Aorta (tissue), 5 donors: ENCODE measurements at regions not wholly inside any gene's neighbourhood (a gene's known extent, or its start where the extent isn't known, plus 50 kb on each side); places are given as distances from the start of the nearest gene placed in this dataset.
A peak's percentile ranks its signal among the peaks of the same experiment; 100 is the strongest.

Experiments used
- ATAC-seq: fragments of 200-7000 bp; cut with Tn5 transposase; one replicate; pipeline ENCODE4 v1.9.1; 2022; ENCODE audit warnings: moderate library complexity; ENCODE audit not compliant: low FRiP score
- DNase-seq, 2 donors: peaks; one replicate each; pipeline ENCODE4 v3.0.0-alpha.2; 2020
- H3K27ac ChIP-seq, 2 donors: one replicate each; pipeline ENCODE4 v1.5.1; 2013; ENCODE audit warnings: low read length in 2 of 2, mild to moderate bottlenecking in 2 of 2, moderate library complexity in 2 of 2, control low read depth in 1 of 2, inconsistent platforms in 1 of 2, low read depth in 1 of 2
- H3K27me3 ChIP-seq, 2 donors: one replicate each; pipeline ENCODE4 v1.6.1; 2013; ENCODE audit warnings: control low read depth in 1 of 2, low read length in 1 of 2, mild to moderate bottlenecking in 1 of 2, moderate library complexity in 1 of 2; ENCODE audit not compliant: insufficient read depth in 2 of 2, control insufficient read depth in 1 of 2
- H3K36me3 ChIP-seq, 2 donors: one replicate each; pipeline ENCODE4 v1.6.1; 2013; ENCODE audit warnings: control low read depth in 1 of 2, low read length in 1 of 2, mild to moderate bottlenecking in 1 of 2; ENCODE audit not compliant: insufficient read depth in 2 of 2, control insufficient read depth in 1 of 2
- H3K4me1 ChIP-seq, 2 donors: one replicate each; pipeline ENCODE4 v1.6.1; 2013; ENCODE audit warnings: low read length in 2 of 2, control low read depth in 1 of 2, mild to moderate bottlenecking in 1 of 2, moderate library complexity in 1 of 2; ENCODE audit not compliant: insufficient read depth in 2 of 2, control insufficient read depth in 1 of 2
- H3K4me3 ChIP-seq, 2 donors: one replicate each; pipeline ENCODE4 v1.5.1; 2013; ENCODE audit warnings: low read length in 2 of 2, control low read depth in 1 of 2, mild to moderate bottlenecking in 1 of 2
- H3K9me3 ChIP-seq: one replicate; pipeline ENCODE4 v1.6.1; 2013; ENCODE audit warnings: mild to moderate bottlenecking, low read length; ENCODE audit not compliant: control insufficient read depth
- WGBS, 2 donors: extraction: QIAGEN DNeasy Blood & Tissue Kit; methylation state at CpG; one replicate each; pipeline ENCODE4 v1.1.7; 2013; 5-methylcytosine and 5-hydroxymethylcytosine counted together
- intact Hi-C, 2 donors: fragments of 100-400 bp; cut with DNase I; formaldehyde crosslinking; loops; one replicate each; pipeline versions ENCODE4 v1.14.2 to v1.15.0; 2022
- donor health status: healthy with polysubstance abuse.
- donor health status: Bipolar disorder and iron deficiency.
- donor health status: DM: no; HTN: no; CAD: no.
- donor health status: DM: no; HTN: no; CAD: no.
- donor health status: DM: yes; HTN: yes; CAD: no.

- Histone ChIP-seq H3K9me3 (no peaks in the 10 kb centered on the region), H3K27ac (no peak overlapping the region), H3K27me3 (no peaks in the 10 kb centered on the region), H3K4me3 (no peak overlapping the region), H3K4me1 (no peaks in the 10 kb centered on the region), H3K36me3 (no peaks in the 10 kb centered on the region)
- DNase-seq (peak in 1 of 2 donors; percentile 67), ATAC-seq (peak; percentile 24)
- WGBS, 2 donors, result 37 to 46% methylated on average over 10 of the region's 10 CpGs
- intact Hi-C loops, result no loop called here
Measured at GRCh38 chr12:30874455-30875321, 51.9 kb upstream of the TSPAN11 start.

- no peak for ATAC-seq
- WGBS, 2 donors, result 87 to 90% methylated on average over 7 of the region's 7 CpGs
- no peaks in the 10 kb centered on the region for H3K4me1 ChIP-seq
- no peak overlapping the region for H3K27ac ChIP-seq
- no peaks in the 10 kb centered on the region for H3K27me3 ChIP-seq
- H3K9me3 ChIP-seq, result peaks cover 1% of the 10 kb centered on the region
- intact Hi-C loops, result no loop called here
- DNase-seq, result no peak
- H3K4me3 ChIP-seq, result no peak overlapping the region
- no peaks in the 10 kb centered on the region for H3K36me3 ChIP-seq
Measured at GRCh38 chr12:30870491-30871265, 55.9 kb upstream of the TSPAN11 start.

GRCh38 chr12:30867415-30867814 lies 59.1 kb upstream of the TSPAN11 start:
- no peak overlapping the region for H3K27ac ChIP-seq
- H3K36me3 ChIP-seq, result no peaks in the 10 kb centered on the region
- intact Hi-C loops, result no loop called here
- H3K27me3 ChIP-seq, result no peaks in the 10 kb centered on the region
- H3K4me1 ChIP-seq, result no peaks in the 10 kb centered on the region
- peaks cover 1% of the 10 kb centered on the region for H3K9me3 ChIP-seq
- no peak overlapping the region for H3K4me3 ChIP-seq
- ATAC-seq (no peak), DNase-seq (no peak)

GRCh38 chr12:30866256-30866655 lies 60.3 kb upstream of the TSPAN11 start:
- WGBS, 2 donors, result 75 to 91% methylated on average over 1 of the region's 1 CpG
- no peaks in the 10 kb centered on the region for H3K27me3 ChIP-seq
- intact Hi-C loops, result no loop called here

GRCh38 chr12:30863839-30864238 lies 62.7 kb upstream of the TSPAN11 start:
- WGBS, 2 donors, result 68 to 80% methylated on average over 2 of the region's 2 CpGs
- Histone ChIP-seq H3K4me3 (no peak overlapping the region), H3K9me3 (no peaks in the 10 kb centered on the region), H3K4me1 (no peaks in the 10 kb centered on the region), H3K36me3 (no peaks in the 10 kb centered on the region), H3K27ac (no peak overlapping the region), H3K27me3 (no peaks in the 10 kb centered on the region)
- no peak for ATAC-seq
- intact Hi-C loops, result no loop called here
- no peak for DNase-seq

More at GRCh38 chr12:30866256-30866655, 60.3 kb upstream of the TSPAN11 start:
- DNase-seq (no peak), ATAC-seq (no peak)
- Histone ChIP-seq H3K36me3 (no peaks in the 10 kb centered on the region), H3K4me3 (no peak overlapping the region), H3K4me1 (no peaks in the 10 kb centered on the region), H3K27ac (no peak overlapping the region), H3K9me3 (peaks cover 1% of the 10 kb centered on the region)

- Histone ChIP-seq H3K4me3 (no peak overlapping the region), H3K27ac (no peak overlapping the region), H3K4me1 (no peaks in the 10 kb centered on the region), H3K36me3 (no peaks in the 10 kb centered on the region), H3K27me3 (no peaks in the 10 kb centered on the region), H3K9me3 (no peaks in the 10 kb centered on the region)
- no peak for ATAC-seq
- no peak for DNase-seq
- intact Hi-C loops, result no loop called here
- 12 to 15% methylated on average over 5 of the region's 5 CpGs for WGBS, 2 donors
Measured at GRCh38 chr12:30862486-30862885, 64.1 kb upstream of the TSPAN11 start.

- H3K9me3 ChIP-seq, result no peaks in the 10 kb centered on the region
- 89 to 92% methylated on average over 2 of the region's 2 CpGs for whole genome bisulfite sequencing, 2 donors
- no peak overlapping the region for H3K4me3 ChIP-seq
- H3K27ac ChIP-seq, result no peak overlapping the region
- no peak for ATAC-seq
- H3K4me1 ChIP-seq, result no peaks in the 10 kb centered on the region
- no peaks in the 10 kb centered on the region for H3K36me3 ChIP-seq
- DNase-seq, result no peak
- intact Hi-C loops, result no loop called here
- H3K27me3 ChIP-seq, result no peaks in the 10 kb centered on the region
Measured at GRCh38 chr12:30859226-30859625, 67.3 kb upstream of the TSPAN11 start.

GRCh38 chr12:30858471-30858870 lies 68.1 kb upstream of the TSPAN11 start:
- ATAC-seq (no peak), DNase-seq (no peak)
- no peaks in the 10 kb centered on the region for H3K36me3 ChIP-seq
- intact Hi-C loops, result no loop called here
- H3K27ac ChIP-seq, result no peak overlapping the region
- no peak overlapping the region for H3K4me3 ChIP-seq
- H3K4me1 ChIP-seq, result no peaks in the 10 kb centered on the region
- WGBS, 2 donors, result 75 to 79% methylated on average over 4 of the region's 4 CpGs
- no peaks in the 10 kb centered on the region for H3K27me3 ChIP-seq
- H3K9me3 ChIP-seq, result no peaks in the 10 kb centered on the region
